CD14-positive monocyte (primary cell): ENCODE measurements at regions not wholly inside any gene's neighbourhood (a gene's known extent, or its start where the extent isn't known, plus 50 kb on each side); places are given as distances from the start of the nearest gene placed in this dataset.

Source experiments
- DNase-seq, 3 donors: peaks; one replicate each; pipeline ENCODE4 v3.0.0-alpha.2; 2011 to 2022
- H2AFZ ChIP-seq: 2 replicates; pipeline ENCODE4 v1.6.0; 2012; ENCODE audit warnings: mild to moderate bottlenecking, low read depth, low read length, inconsistent platforms; ENCODE audit not compliant: insufficient read depth, poor library complexity, severe bottlenecking
- H3K27ac ChIP-seq, 2 donors: 1 replicate in 1 of 2; 2 replicates in 1 of 2; pipeline ENCODE4 v1.5.1; 2012 to 2013; ENCODE audit warnings: low read length in 2 of 2, control low read depth in 1 of 2, inconsistent platforms in 1 of 2, low read depth in 1 of 2, mild to moderate bottlenecking in 1 of 2
- H3K27me3 ChIP-seq, 2 donors: one replicate each; pipeline versions ENCODE4 v1.6.0 to v1.6.1; 2011 to 2013; ENCODE audit warnings: low read length in 2 of 2; ENCODE audit not compliant: control insufficient read depth in 2 of 2, insufficient read depth in 2 of 2
- H3K36me3 ChIP-seq, 2 donors: replicated peaks in 1 of 2; 1 replicate in 1 of 2; 2 replicates in 1 of 2; pipeline versions ENCODE4 v1.5.1 to v1.6.1; 2012 to 2013; ENCODE audit warnings: low read length in 2 of 2, control low read depth in 1 of 2, inconsistent platforms in 1 of 2, mild to moderate bottlenecking in 1 of 2; ENCODE audit not compliant: insufficient read depth in 2 of 2, control insufficient read depth in 1 of 2
- H3K4me1 ChIP-seq, 2 donors: 1 replicate in 1 of 2; 2 replicates in 1 of 2; pipeline versions ENCODE4 v1.5.1 to v1.6.1; 2012 to 2013; ENCODE audit warnings: low read length in 2 of 2, control low read depth in 1 of 2, inconsistent platforms in 1 of 2, mild to moderate bottlenecking in 1 of 2, moderate library complexity in 1 of 2; ENCODE audit not compliant: insufficient read depth in 2 of 2, control insufficient read depth in 1 of 2
- H3K4me2 ChIP-seq: replicated peaks from 2 replicates; pipeline ENCODE3; 2012; ENCODE audit warnings: low read length, moderate library complexity, mild to moderate bottlenecking; ENCODE audit not compliant: poor library complexity, severe bottlenecking; ENCODE audit errors: extremely low read depth
- H3K4me3 ChIP-seq, 3 experiments: fragments of 200-600 bp in 1 of 3; sonication (generic) in 1 of 3; replicated peaks in 1 of 3; 1 replicate in 2 of 3; 2 replicates in 1 of 3; pipeline ENCODE4 v1.5.1; 2011 to 2013; ENCODE audit warnings: low read length in 3 of 3, mild to moderate bottlenecking in 3 of 3, control low read depth in 2 of 3, low read depth in 2 of 3, inconsistent platforms in 1 of 3, moderate library complexity in 1 of 3
- H3K79me2 ChIP-seq: 2 replicates; pipeline ENCODE4 v1.6.0; 2012; ENCODE audit warnings: mild to moderate bottlenecking, control low read depth, inconsistent platforms, low read length, moderate library complexity; ENCODE audit not compliant: insufficient read depth
- H3K9ac ChIP-seq: 2 replicates; pipeline ENCODE4 v1.6.0; 2017; ENCODE audit warnings: low read length, mild to moderate bottlenecking; ENCODE audit not compliant: insufficient read depth, poor library complexity, severe bottlenecking
- H3K9me3 ChIP-seq, 2 donors: replicated peaks in 1 of 2; 1 replicate in 1 of 2; 2 replicates in 1 of 2; pipeline versions ENCODE4 v1.5.1 to v1.6.1; 2012 to 2013; ENCODE audit warnings: low read length in 2 of 2, control low read depth in 1 of 2; ENCODE audit not compliant: control insufficient read depth in 1 of 2, insufficient read depth in 1 of 2
- H4K20me1 ChIP-seq: 2 replicates; pipeline ENCODE4 v1.6.0; 2012; ENCODE audit warnings: mild to moderate bottlenecking, low read length, control low read depth, moderate library complexity; ENCODE audit not compliant: insufficient read depth
- H3K27ac Mint-ChIP-seq, 7 donors: one replicate each; pipeline ENCODE4 v1.8.0; 2020; ENCODE audit warnings: mild to moderate bottlenecking in 7 of 7, mixed read lengths in 7 of 7, moderate library complexity in 6 of 7, inconsistent platforms in 2 of 7
- H3K27me3 Mint-ChIP-seq, 3 donors: one replicate each; pipeline ENCODE4 v1.8.0; 2021 to 2022; ENCODE audit warnings: low read depth in 3 of 3, mild to moderate bottlenecking in 3 of 3, mixed read lengths in 3 of 3, moderate library complexity in 3 of 3, inconsistent platforms in 1 of 3
- H3K36me3 Mint-ChIP-seq, 2 donors: one replicate each; pipeline ENCODE4 v1.8.0; 2020; ENCODE audit warnings: mixed read lengths in 2 of 2, inconsistent platforms in 1 of 2, mild to moderate bottlenecking in 1 of 2
- H3K4me1 Mint-ChIP-seq: one replicate; pipeline ENCODE4 v1.8.0; 2020; ENCODE audit warnings: mild to moderate bottlenecking, mixed read lengths
- H3K4me3 Mint-ChIP-seq, 2 donors: one replicate each; pipeline ENCODE4 v1.8.0; 2020; ENCODE audit warnings: mild to moderate bottlenecking in 2 of 2, mixed read lengths in 2 of 2, moderate library complexity in 1 of 2
- H3K9me3 Mint-ChIP-seq, 7 donors: one replicate each; pipeline ENCODE4 v1.8.0; 2020 to 2022; ENCODE audit warnings: mixed read lengths in 7 of 7, mild to moderate bottlenecking in 6 of 7, moderate library complexity in 6 of 7, inconsistent platforms in 2 of 7
- WGBS: methylation state at CpG from one replicate; pipeline ENCODE4 v1.1.5; 2013; ENCODE audit warnings: missing lambda C conversion rate; ENCODE audit not compliant: insufficient coverage; 5-methylcytosine and 5-hydroxymethylcytosine counted together
- intact Hi-C, 2 donors: fragments of 100-400 bp; cut with micrococcal nuclease; formaldehyde crosslinking; loops; one replicate each; pipeline versions ENCODE4 v1.15.0 to v1.15.1; 2023
- TF ChIP-seq, protein P1 (sequence below): fragments of 200-600 bp; IDR thresholded peaks from one replicate; pipeline ENCODE4 v1.8.0; 2022; ENCODE audit warnings: antibody characterized with exemption, mild to moderate bottlenecking

DNA sequence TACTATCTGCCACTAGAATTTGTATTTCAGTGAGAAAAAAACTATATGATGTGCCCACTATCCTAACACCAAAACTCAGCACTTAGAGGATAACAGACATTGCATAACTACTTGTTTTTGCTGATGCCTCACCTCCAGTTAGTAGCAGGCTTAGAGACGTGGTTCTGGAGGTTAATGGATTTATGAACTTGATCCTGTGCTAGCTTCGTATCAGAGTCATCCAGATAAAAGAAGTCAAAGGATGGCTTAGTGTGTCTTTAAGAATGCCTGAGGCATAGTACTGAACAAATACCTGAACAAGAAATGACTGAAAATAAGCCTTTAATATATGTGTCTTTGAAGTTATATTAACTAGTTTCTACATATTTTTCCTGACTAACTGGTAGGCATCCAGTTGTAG is 414.9 kb upstream of the PTCHD4 start:
- DNase-seq = no peak
- H3K27me3 ChIP-seq = no peaks in the 10 kb centered on the region
- no peaks in the 10 kb centered on the region for H4K20me1 ChIP-seq
- no peaks in the 10 kb centered on the region for H3K4me1 Mint-ChIP-seq
- intact Hi-C loops = no loop called here
- no peaks in the 10 kb centered on the region for H3K27me3 Mint-ChIP-seq
- no peak overlapping the region for H3K27ac Mint-ChIP-seq
- peaks cover 0 to 4% (median 1%) of the 10 kb centered on the region in 7 donors for H3K9me3 Mint-ChIP-seq
- no peak overlapping the region for H3K4me2 ChIP-seq
- no peaks in the 10 kb centered on the region for H3K36me3 ChIP-seq
- H3K27ac ChIP-seq = no peak overlapping the region
- H3K79me2 ChIP-seq = no peaks in the 10 kb centered on the region
- no CpG with 5 or more reads among the region's 2 CpGs for WGBS
- no peak overlapping the region for H3K4me3 ChIP-seq
- TF ChIP-seq, protein P1, sequence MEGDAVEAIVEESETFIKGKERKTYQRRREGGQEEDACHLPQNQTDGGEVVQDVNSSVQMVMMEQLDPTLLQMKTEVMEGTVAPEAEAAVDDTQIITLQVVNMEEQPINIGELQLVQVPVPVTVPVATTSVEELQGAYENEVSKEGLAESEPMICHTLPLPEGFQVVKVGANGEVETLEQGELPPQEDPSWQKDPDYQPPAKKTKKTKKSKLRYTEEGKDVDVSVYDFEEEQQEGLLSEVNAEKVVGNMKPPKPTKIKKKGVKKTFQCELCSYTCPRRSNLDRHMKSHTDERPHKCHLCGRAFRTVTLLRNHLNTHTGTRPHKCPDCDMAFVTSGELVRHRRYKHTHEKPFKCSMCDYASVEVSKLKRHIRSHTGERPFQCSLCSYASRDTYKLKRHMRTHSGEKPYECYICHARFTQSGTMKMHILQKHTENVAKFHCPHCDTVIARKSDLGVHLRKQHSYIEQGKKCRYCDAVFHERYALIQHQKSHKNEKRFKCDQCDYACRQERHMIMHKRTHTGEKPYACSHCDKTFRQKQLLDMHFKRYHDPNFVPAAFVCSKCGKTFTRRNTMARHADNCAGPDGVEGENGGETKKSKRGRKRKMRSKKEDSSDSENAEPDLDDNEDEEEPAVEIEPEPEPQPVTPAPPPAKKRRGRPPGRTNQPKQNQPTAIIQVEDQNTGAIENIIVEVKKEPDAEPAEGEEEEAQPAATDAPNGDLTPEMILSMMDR = no peak
- H2AFZ ChIP-seq = no peak overlapping the region
- H3K4me1 ChIP-seq = no peaks in the 10 kb centered on the region
- H3K9me3 ChIP-seq = no peaks in the 10 kb centered on the region
- H3K9ac ChIP-seq = no peak overlapping the region
- H3K4me3 Mint-ChIP-seq = no peak overlapping the region
- no peaks in the 10 kb centered on the region for H3K36me3 Mint-ChIP-seq

DNA sequence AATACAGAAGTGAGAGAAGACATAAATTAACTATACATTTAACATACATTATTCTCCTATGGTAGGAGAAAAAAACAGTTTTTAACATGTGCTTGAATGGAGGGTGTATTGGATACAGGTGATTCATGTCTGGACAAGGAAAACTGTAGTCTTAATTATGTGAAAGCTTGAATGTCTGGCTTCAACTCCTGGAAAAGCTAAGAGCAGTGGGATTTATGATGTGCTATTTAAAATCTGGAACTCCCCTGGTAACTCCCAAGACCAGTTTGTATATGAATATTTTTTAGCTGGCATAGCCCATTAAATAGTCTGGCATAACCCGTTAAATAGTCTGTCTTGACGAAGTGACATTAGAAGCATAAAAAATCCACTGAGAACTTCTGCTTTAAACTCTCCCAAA is 410.0 kb upstream of the PTCHD4 start:
- Mint-ChIP-seq H3K27me3 (no peaks in the 10 kb centered on the region), H3K27ac (no peak overlapping the region), H3K4me3 (no peak overlapping the region), H3K9me3 (peaks cover 0 to 7% (median 2%) of the 10 kb centered on the region in 7 donors), H3K36me3 (no peaks in the 10 kb centered on the region), H3K4me1 (no peaks in the 10 kb centered on the region)
- TF ChIP-seq, protein P1 = no peak
- H4K20me1 ChIP-seq = no peaks in the 10 kb centered on the region
- H3K4me2 ChIP-seq = no peak overlapping the region
- H3K9ac ChIP-seq = no peak overlapping the region
- H3K36me3 ChIP-seq = no peaks in the 10 kb centered on the region
- WGBS = 83% methylated on average over 1 of the region's 2 CpGs
- H2AFZ ChIP-seq = no peak overlapping the region
- intact Hi-C loops = no loop called here
- H3K4me1 ChIP-seq = no peaks in the 10 kb centered on the region
- H3K9me3 ChIP-seq = no peaks in the 10 kb centered on the region
- no peak overlapping the region for H3K27ac ChIP-seq
- H3K79me2 ChIP-seq = no peaks in the 10 kb centered on the region
- no peak overlapping the region for H3K4me3 ChIP-seq
- H3K27me3 ChIP-seq = no peaks in the 10 kb centered on the region
- no peak for DNase-seq
